ENCODE measurements at regions not wholly inside any gene's neighbourhood (a gene's known extent, or its start where the extent isn't known, plus 50 kb on each side); places are given as distances from the start of the nearest gene placed in this dataset.

DNA sequence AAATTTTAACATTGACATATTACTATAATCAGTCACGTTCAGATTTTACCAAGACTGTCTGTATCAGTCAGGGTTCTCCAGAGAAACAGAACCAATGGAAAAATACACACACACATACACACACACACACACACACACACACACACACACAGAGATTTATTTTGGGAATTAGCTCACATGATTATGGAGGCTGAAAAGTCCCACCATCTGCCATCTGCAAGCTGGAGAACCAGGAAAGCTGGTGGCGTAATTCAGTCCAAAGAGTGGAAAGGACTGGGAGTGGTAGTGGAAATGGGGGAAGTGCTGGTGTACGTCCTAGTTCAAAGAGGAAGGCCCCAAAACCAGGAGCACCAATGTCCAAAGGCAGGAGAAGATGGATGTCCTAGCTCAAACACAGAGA is 166.4 kb downstream of the AKAIN1 start:
- TF ChIP-seq, protein P1, sequence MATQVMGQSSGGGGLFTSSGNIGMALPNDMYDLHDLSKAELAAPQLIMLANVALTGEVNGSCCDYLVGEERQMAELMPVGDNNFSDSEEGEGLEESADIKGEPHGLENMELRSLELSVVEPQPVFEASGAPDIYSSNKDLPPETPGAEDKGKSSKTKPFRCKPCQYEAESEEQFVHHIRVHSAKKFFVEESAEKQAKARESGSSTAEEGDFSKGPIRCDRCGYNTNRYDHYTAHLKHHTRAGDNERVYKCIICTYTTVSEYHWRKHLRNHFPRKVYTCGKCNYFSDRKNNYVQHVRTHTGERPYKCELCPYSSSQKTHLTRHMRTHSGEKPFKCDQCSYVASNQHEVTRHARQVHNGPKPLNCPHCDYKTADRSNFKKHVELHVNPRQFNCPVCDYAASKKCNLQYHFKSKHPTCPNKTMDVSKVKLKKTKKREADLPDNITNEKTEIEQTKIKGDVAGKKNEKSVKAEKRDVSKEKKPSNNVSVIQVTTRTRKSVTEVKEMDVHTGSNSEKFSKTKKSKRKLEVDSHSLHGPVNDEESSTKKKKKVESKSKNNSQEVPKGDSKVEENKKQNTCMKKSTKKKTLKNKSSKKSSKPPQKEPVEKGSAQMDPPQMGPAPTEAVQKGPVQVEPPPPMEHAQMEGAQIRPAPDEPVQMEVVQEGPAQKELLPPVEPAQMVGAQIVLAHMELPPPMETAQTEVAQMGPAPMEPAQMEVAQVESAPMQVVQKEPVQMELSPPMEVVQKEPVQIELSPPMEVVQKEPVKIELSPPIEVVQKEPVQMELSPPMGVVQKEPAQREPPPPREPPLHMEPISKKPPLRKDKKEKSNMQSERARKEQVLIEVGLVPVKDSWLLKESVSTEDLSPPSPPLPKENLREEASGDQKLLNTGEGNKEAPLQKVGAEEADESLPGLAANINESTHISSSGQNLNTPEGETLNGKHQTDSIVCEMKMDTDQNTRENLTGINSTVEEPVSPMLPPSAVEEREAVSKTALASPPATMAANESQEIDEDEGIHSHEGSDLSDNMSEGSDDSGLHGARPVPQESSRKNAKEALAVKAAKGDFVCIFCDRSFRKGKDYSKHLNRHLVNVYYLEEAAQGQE (IDR thresholded peaks at IDR 0.05; ENCODE audit: borderline replicate concordance): no peak
- TF ChIP-seq EZH2 (IDR thresholded peaks at IDR 0.05; ENCODE audit: borderline replicate concordance, insufficient read depth, low read length, poor library complexity, severe bottlenecking) (no peak), POLR2AphosphoS5 (IDR thresholded peaks at IDR 0.05) (no peak), RAD21 (conservative IDR thresholded peaks at IDR 0.05) (no peak), EP300 (conservative IDR thresholded peaks at IDR 0.05; ENCODE audit: poor library complexity, severe bottlenecking) (no peak), MXI1 (conservative IDR thresholded peaks at IDR 0.05; ENCODE audit: poor library complexity, severe bottlenecking) (no peak), TAF1 (IDR thresholded peaks at IDR 0.05; ENCODE audit: low read depth) (no peak)
- TF ChIP-seq, protein P2, sequence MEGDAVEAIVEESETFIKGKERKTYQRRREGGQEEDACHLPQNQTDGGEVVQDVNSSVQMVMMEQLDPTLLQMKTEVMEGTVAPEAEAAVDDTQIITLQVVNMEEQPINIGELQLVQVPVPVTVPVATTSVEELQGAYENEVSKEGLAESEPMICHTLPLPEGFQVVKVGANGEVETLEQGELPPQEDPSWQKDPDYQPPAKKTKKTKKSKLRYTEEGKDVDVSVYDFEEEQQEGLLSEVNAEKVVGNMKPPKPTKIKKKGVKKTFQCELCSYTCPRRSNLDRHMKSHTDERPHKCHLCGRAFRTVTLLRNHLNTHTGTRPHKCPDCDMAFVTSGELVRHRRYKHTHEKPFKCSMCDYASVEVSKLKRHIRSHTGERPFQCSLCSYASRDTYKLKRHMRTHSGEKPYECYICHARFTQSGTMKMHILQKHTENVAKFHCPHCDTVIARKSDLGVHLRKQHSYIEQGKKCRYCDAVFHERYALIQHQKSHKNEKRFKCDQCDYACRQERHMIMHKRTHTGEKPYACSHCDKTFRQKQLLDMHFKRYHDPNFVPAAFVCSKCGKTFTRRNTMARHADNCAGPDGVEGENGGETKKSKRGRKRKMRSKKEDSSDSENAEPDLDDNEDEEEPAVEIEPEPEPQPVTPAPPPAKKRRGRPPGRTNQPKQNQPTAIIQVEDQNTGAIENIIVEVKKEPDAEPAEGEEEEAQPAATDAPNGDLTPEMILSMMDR (IDR thresholded peaks at IDR 0.05; ENCODE audit: poor library complexity, severe bottlenecking): no peak

Measured in neural cell (in vitro differentiated cells).